C4-2B (cell line): ENCODE measurements at regions not wholly inside any gene's neighbourhood (a gene's known extent, or its start where the extent isn't known, plus 50 kb on each side); places are given as distances from the start of the nearest gene placed in this dataset.

Source experiments
- CTCF ChIP-seq: fragments of 450-650 bp; conservative IDR thresholded peaks from 2 replicates; pipeline ENCODE4 v1.5.1; 2017; ENCODE audit warnings: mild to moderate bottlenecking
- ZFX ChIP-seq: fragments of 450-650 bp; IDR thresholded peaks from 2 replicates; pipeline ENCODE4 v1.6.1; 2017

GRCh38 chr1:5200006-5200405, 545.6 kb downstream of the AJAP1 start:
- no peak for TF ChIP-seq CTCF
- TF ChIP-seq ZFX = no peak
